ENCODE measurements at regions not wholly inside any gene's neighbourhood (a gene's known extent, or its start where the extent isn't known, plus 50 kb on each side); places are given as distances from the start of the nearest gene placed in this dataset.

- TF ChIP-seq TAF1 (IDR thresholded peaks at IDR 0.05; ENCODE audit: low read depth, low read length) (no peak), POLR2A (IDR thresholded peaks at IDR 0.05; ENCODE audit: low read depth, low read length) (no peak), POLR2AphosphoS5 (IDR thresholded peaks at IDR 0.05; ENCODE audit: low read depth, low read length) (no peak), POU2F2 (IDR thresholded peaks at IDR 0.05; ENCODE audit: low read depth, low read length) (no peak), SPI1 (IDR thresholded peaks at IDR 0.05; ENCODE audit: low read depth, low read length) (no peak), PAX5 (IDR thresholded peaks at IDR 0.05; ENCODE audit: insufficient read depth, low read length, severe bottlenecking) (no peak)
Measured at GRCh38 chr2:120833127-120833675, 97.5 kb downstream of the GLI2 start.
